Type B pancreatic cell (in vitro differentiated cells): ENCODE measurements at regions not wholly inside any gene's neighbourhood (a gene's known extent, or its start where the extent isn't known, plus 50 kb on each side); places are given as distances from the start of the nearest gene placed in this dataset.

Experiments used
- DNase-seq: peaks from one replicate; pipeline ENCODE4 v3.0.0; 2021; ENCODE audit warnings: mixed read lengths; ENCODE audit not compliant: unreplicated experiment; ENCODE audit errors: extremely low spot score
- H3K27ac Mint-ChIP-seq: 2 replicates; pipeline ENCODE4 v1.8.0; 2021; ENCODE audit warnings: mild to moderate bottlenecking, mixed read lengths
- H3K27me3 Mint-ChIP-seq: 2 replicates; pipeline ENCODE4 v1.8.0; 2021; ENCODE audit warnings: mixed read lengths
- H3K36me3 Mint-ChIP-seq: 2 replicates; pipeline ENCODE4 v1.8.0; 2021; ENCODE audit warnings: mixed read lengths
- H3K4me1 Mint-ChIP-seq: one replicate; pipeline ENCODE4 v1.8.0; 2021; ENCODE audit warnings: mixed read lengths; ENCODE audit not compliant: unreplicated experiment
- H3K4me3 Mint-ChIP-seq: 2 replicates; pipeline ENCODE4 v1.8.0; 2021; ENCODE audit warnings: mild to moderate bottlenecking, mixed read lengths
- H3K9me3 Mint-ChIP-seq: 2 replicates; pipeline ENCODE4 v1.8.0; 2021; ENCODE audit warnings: mixed read lengths
- CTCF ChIP-seq: fragments of 200-600 bp; sonication (generic); conservative IDR thresholded peaks from 2 replicates; pipeline ENCODE4 v1.5.0; 2021; ENCODE audit warnings: antibody characterized with exemption, mild to moderate bottlenecking

- TF ChIP-seq CTCF = no peak
- Mint-ChIP-seq H3K9me3 (no peaks in the 10 kb centered on the region), H3K36me3 (no peaks in the 10 kb centered on the region), H3K4me3 (no peak overlapping the region), H3K27me3 (no peaks in the 10 kb centered on the region), H3K4me1 (no peaks in the 10 kb centered on the region), H3K27ac (no peak overlapping the region)
- DNase-seq = no peak
These were observed 129.7 kb upstream of the MTAP start for GRCh38 chr9:21672761-21673160.

- no peak overlapping the region for H3K4me3 Mint-ChIP-seq
- H3K9me3 Mint-ChIP-seq = no peaks in the 10 kb centered on the region
- no peak for TF ChIP-seq CTCF
- no peaks in the 10 kb centered on the region for H3K36me3 Mint-ChIP-seq
- DNase-seq = no peak
- no peak overlapping the region for H3K27ac Mint-ChIP-seq
- no peaks in the 10 kb centered on the region for H3K27me3 Mint-ChIP-seq
- no peaks in the 10 kb centered on the region for H3K4me1 Mint-ChIP-seq
These were observed 127.5 kb upstream of the MTAP start for GRCh38 chr9:21674894-21675293.

- H3K27ac Mint-ChIP-seq = no peak overlapping the region
- H3K4me3 Mint-ChIP-seq = no peak overlapping the region
- DNase-seq = no peak
- H3K9me3 Mint-ChIP-seq = no peaks in the 10 kb centered on the region
- no peaks in the 10 kb centered on the region for H3K27me3 Mint-ChIP-seq
- H3K36me3 Mint-ChIP-seq = no peaks in the 10 kb centered on the region
- H3K4me1 Mint-ChIP-seq = no peaks in the 10 kb centered on the region
- TF ChIP-seq CTCF = no peak
These were observed 125.0 kb upstream of the MTAP start for GRCh38 chr9:21677387-21677786.

GRCh38 chr9:21677834-21678233 lies 124.6 kb upstream of the MTAP start:
- H3K27me3 Mint-ChIP-seq = no peaks in the 10 kb centered on the region
- TF ChIP-seq CTCF = no peak
- H3K9me3 Mint-ChIP-seq = no peaks in the 10 kb centered on the region
- H3K27ac Mint-ChIP-seq = no peak overlapping the region
- H3K4me3 Mint-ChIP-seq = no peak overlapping the region
- H3K4me1 Mint-ChIP-seq = no peaks in the 10 kb centered on the region
- DNase-seq = no peak
- no peaks in the 10 kb centered on the region for H3K36me3 Mint-ChIP-seq

- Mint-ChIP-seq H3K27ac (no peak overlapping the region), H3K4me3 (no peak overlapping the region), H3K9me3 (no peaks in the 10 kb centered on the region), H3K4me1 (no peaks in the 10 kb centered on the region), H3K27me3 (no peaks in the 10 kb centered on the region), H3K36me3 (no peaks in the 10 kb centered on the region)
- no peak for TF ChIP-seq CTCF
- DNase-seq = no peak
These were observed 123.0 kb upstream of the MTAP start for GRCh38 chr9:21679432-21679831.

GRCh38 chr9:21680590-21680989 lies 121.8 kb upstream of the MTAP start:
- Mint-ChIP-seq H3K27ac (no peak overlapping the region), H3K4me1 (no peaks in the 10 kb centered on the region), H3K27me3 (no peaks in the 10 kb centered on the region), H3K36me3 (no peaks in the 10 kb centered on the region), H3K9me3 (no peaks in the 10 kb centered on the region), H3K4me3 (no peak overlapping the region)
- no peak for DNase-seq
- TF ChIP-seq CTCF = no peak
